Caco-2 (cell line): ENCODE measurements at regions not wholly inside any gene's neighbourhood (a gene's known extent, or its start where the extent isn't known, plus 50 kb on each side); places are given as distances from the start of the nearest gene placed in this dataset.
A peak's percentile ranks its signal among the peaks of the same experiment; 100 is the strongest.

Experiments
- BruUV-seq: library from RNA; stranded (reverse); fragments of 400-500 nt; replicated peaks from 2 replicates; lab custom pipeline; 2021; lab: Mats Ljungman, UMichigan
- CTCF ChIA-PET: fragments of 300-600 bp; sonication (Branson Sonifier 250); formaldehyde crosslinking; loops from one replicate; lab custom pipeline; 2022; ENCODE audit warnings: antibody characterized with exemption; lab: Charles Lee
- POLR2A ChIA-PET: fragments of 300-600 bp; sonication (Branson Sonifier 250); formaldehyde crosslinking; loops from one replicate; lab custom pipeline; 2022; ENCODE audit warnings: antibody characterized with exemption; lab: Charles Lee
- DNase-seq, 2 experiments: peaks; one replicate each; pipeline versions ENCODE4 v3.0.0 to v3.0.0-alpha.2; 2020 to 2022
- H3K27me3 ChIP-seq: replicated peaks from 2 replicates; pipeline ENCODE4 v1.6.0; 2011; ENCODE audit warnings: low read length; ENCODE audit not compliant: control insufficient read depth, insufficient read depth
- H3K36me3 ChIP-seq: 2 replicates; pipeline ENCODE4 v1.5.1; 2011; ENCODE audit warnings: low read length; ENCODE audit not compliant: control insufficient read depth, insufficient read depth
- H3K4me1 ChIP-seq: fragments of 250-450 bp; sonication (Bioruptor Pico); 2 replicates; pipeline ENCODE4 v1.5.1; 2020; ENCODE audit warnings: mild to moderate bottlenecking
- H3K4me3 ChIP-seq: 2 replicates; pipeline ENCODE4 v1.5.1; 2011; ENCODE audit warnings: low read depth, mild to moderate bottlenecking, control low read depth, low read length
- H3K9me3 ChIP-seq: fragments of 250-450 bp; sonication (Bioruptor Pico); 2 replicates; pipeline ENCODE4 v1.5.1; 2020; ENCODE audit warnings: mild to moderate bottlenecking, moderate library complexity
- H3K27ac Mint-ChIP-seq: one replicate; pipeline ENCODE4 v1.8.0; 2022; ENCODE audit warnings: mixed read lengths; ENCODE audit not compliant: unreplicated experiment
- H3K27me3 Mint-ChIP-seq: one replicate; pipeline ENCODE4 v1.8.0; 2022; ENCODE audit warnings: mixed read lengths; ENCODE audit not compliant: insufficient read depth, unreplicated experiment
- H3K36me3 Mint-ChIP-seq: one replicate; pipeline ENCODE4 v1.8.0; 2022; ENCODE audit warnings: mild to moderate bottlenecking, mixed read lengths; ENCODE audit not compliant: insufficient read depth, unreplicated experiment
- H3K4me1 Mint-ChIP-seq: one replicate; pipeline ENCODE4 v1.8.0; 2022; ENCODE audit warnings: low read depth, mixed read lengths; ENCODE audit not compliant: unreplicated experiment
- H3K4me3 Mint-ChIP-seq: one replicate; pipeline ENCODE4 v1.8.0; 2022; ENCODE audit warnings: mild to moderate bottlenecking, moderate library complexity, mixed read lengths; ENCODE audit not compliant: unreplicated experiment
- H3K9me3 Mint-ChIP-seq: one replicate; pipeline ENCODE4 v1.8.0; 2022; ENCODE audit warnings: mixed read lengths; ENCODE audit not compliant: unreplicated experiment
- intact Hi-C: fragments of 100-400 bp; cut with micrococcal nuclease; formaldehyde crosslinking; loops from one replicate; pipeline ENCODE4 v1.10.0; 2022; ENCODE audit not compliant: unreplicated experiment
- TF ChIP-seq, protein P1 (sequence below), 2 experiments: fragments of 200-600 bp in 1 of 2; IDR thresholded peaks; 1 replicate in 1 of 2; 2 replicates in 1 of 2; pipeline versions ENCODE4 v1.5.1 to v1.8.0; 2011 to 2022; ENCODE audit warnings: antibody characterized with exemption in 1 of 2, control low read depth in 1 of 2, inconsistent platforms in 1 of 2, low read depth in 1 of 2, low read length in 1 of 2, mild to moderate bottlenecking in 1 of 2, moderate library complexity in 1 of 2; ENCODE audit not compliant: insufficient read depth in 1 of 2, severe bottlenecking in 1 of 2, unreplicated experiment in 1 of 2

DNA sequence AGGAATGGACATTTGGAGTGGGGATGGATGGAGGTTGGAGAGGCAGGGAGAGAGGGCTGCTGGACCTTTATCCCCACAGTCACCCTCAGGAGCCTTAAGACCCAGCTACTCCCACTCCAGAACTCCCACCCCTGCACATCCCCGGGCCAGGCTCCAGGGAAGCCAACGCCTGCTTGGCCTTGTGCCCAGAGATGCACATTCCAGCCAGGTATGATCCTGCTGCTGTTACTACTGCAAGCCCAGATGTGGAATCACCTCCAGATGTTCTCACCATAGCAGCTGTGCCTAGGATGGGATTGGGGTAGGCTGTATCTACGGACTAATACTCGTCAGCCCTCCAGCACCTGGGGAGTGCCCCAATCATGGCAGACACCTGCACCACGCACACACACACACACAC is 71.7 kb downstream of the ZFP36L2 start:
- Histone ChIP-seq H3K4me1 (peaks cover 46% of the 10 kb centered on the region), H3K9me3 (no peaks in the 10 kb centered on the region), H3K27me3 (no peaks in the 10 kb centered on the region), H3K4me3 (no peak overlapping the region), H3K36me3 (no peaks in the 10 kb centered on the region)
- POLR2A ChIA-PET = no interaction called here
- TF ChIP-seq, protein P1, sequence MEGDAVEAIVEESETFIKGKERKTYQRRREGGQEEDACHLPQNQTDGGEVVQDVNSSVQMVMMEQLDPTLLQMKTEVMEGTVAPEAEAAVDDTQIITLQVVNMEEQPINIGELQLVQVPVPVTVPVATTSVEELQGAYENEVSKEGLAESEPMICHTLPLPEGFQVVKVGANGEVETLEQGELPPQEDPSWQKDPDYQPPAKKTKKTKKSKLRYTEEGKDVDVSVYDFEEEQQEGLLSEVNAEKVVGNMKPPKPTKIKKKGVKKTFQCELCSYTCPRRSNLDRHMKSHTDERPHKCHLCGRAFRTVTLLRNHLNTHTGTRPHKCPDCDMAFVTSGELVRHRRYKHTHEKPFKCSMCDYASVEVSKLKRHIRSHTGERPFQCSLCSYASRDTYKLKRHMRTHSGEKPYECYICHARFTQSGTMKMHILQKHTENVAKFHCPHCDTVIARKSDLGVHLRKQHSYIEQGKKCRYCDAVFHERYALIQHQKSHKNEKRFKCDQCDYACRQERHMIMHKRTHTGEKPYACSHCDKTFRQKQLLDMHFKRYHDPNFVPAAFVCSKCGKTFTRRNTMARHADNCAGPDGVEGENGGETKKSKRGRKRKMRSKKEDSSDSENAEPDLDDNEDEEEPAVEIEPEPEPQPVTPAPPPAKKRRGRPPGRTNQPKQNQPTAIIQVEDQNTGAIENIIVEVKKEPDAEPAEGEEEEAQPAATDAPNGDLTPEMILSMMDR (IDR thresholded peaks at IDR 0.05; ENCODE audit: insufficient read depth in 1 of 2, low read depth in 1 of 2, low read length in 1 of 2, severe bottlenecking in 1 of 2, unreplicated experiment in 1 of 2) = no peak
- CTCF ChIA-PET = no interaction called here
- peaks cover 6% of the 10 kb centered on the region for H3K36me3 Mint-ChIP-seq
- no peak overlapping the region for H3K4me3 Mint-ChIP-seq
- no peaks in the 10 kb centered on the region for H3K9me3 Mint-ChIP-seq
- H3K27me3 Mint-ChIP-seq = no peaks in the 10 kb centered on the region
- no TSS peak for BruUV-seq
- no peak overlapping the region for H3K27ac Mint-ChIP-seq
- intact Hi-C loops = no loop called here
- DNase-seq = no peak
- peaks cover 34% of the 10 kb centered on the region for H3K4me1 Mint-ChIP-seq

DNA sequence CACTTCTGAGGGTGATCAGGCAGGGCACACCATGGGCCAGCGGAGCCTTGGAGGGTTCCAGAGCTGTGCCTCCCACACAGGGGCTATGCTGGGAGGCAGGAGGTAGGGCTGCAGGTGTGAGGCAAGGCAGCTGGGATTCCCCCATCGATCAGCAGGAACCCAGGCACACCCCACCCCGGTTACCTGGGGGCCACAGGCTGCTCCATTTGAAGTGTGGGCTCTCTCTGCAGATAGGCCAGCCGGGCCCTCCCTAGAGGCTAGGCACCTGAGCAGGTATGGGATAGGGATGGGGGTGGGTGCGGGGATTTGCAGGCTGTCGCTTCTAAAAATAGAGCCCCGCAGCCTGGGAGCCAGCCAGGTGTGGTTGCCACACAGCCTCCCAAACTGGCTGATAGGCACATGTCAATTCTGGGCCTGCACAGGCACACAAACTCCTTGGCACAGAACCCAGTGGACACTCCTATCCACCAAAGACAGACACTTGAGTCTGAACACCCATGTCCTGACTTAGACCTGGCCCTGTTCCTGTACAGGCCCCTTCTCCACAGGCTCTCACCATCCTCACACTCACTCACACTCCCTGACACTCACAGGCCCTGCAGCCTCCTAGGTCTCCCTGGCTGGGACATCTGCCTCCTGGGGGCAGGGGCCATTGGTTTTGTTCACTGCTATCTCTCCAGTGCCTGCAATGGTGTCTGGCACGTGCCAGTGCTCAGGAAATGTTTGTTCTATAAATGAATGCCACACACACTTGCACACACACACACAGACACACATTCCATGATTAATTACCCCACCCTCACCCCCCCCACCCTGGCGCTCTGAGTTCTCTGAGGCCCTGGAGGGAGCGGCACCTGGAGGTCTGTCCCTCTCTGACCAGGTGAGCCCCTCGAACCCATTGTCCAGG is 73.4 kb downstream of the ZFP36L2 start:
- no peaks in the 10 kb centered on the region for H3K9me3 Mint-ChIP-seq
- H3K27me3 Mint-ChIP-seq = no peaks in the 10 kb centered on the region
- DNase-seq = no peak
- intact Hi-C loops = no loop called here
- Histone ChIP-seq H3K4me3 (no peak overlapping the region), H3K27me3 (no peaks in the 10 kb centered on the region), H3K4me1 (peaks cover 32% of the 10 kb centered on the region), H3K36me3 (no peaks in the 10 kb centered on the region), H3K9me3 (no peaks in the 10 kb centered on the region)
- TF ChIP-seq, protein P1 (IDR thresholded peaks at IDR 0.05; ENCODE audit: insufficient read depth in 1 of 2, low read depth in 1 of 2, low read length in 1 of 2, severe bottlenecking in 1 of 2, unreplicated experiment in 1 of 2) = no peak
- peaks cover under 1% of the 10 kb centered on the region for H3K36me3 Mint-ChIP-seq
- peak overlapping the region; percentile 41 for H3K27ac Mint-ChIP-seq
- peaks cover 20% of the 10 kb centered on the region for H3K4me1 Mint-ChIP-seq
- POLR2A ChIA-PET = interaction anchor here (0.8 kb wide), 1 partner anchor 41 kb away, joined by 3 read pairs; no protein-coding TSS in a partner anchor
- no peak overlapping the region for H3K4me3 Mint-ChIP-seq
- CTCF ChIA-PET = no interaction called here
- BruUV-seq = no TSS peak

DNA sequence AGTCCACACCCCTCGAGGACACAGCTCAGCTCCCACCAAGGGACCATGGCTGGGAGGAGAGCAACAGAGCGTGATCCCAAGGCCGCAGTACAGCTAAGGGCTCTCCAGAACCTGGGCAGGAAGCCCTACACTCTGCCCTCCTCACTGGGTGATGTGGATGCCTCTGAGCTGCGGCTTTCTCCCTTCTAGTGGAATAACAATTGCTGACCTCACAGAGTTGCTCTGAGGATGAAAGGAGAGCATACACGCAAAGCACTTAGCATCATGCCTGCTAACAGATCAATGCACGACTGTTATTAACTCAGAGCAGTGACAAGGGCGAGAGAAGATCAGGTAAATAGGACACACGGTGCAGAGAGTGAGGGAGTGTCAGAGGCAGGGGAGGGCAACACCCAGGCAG is 74.2 kb downstream of the ZFP36L2 start:
- Mint-ChIP-seq H3K9me3 (no peaks in the 10 kb centered on the region), H3K4me3 (no peak overlapping the region), H3K27ac (peak overlapping the region; percentile 5), H3K27me3 (no peaks in the 10 kb centered on the region), H3K36me3 (no peaks in the 10 kb centered on the region), H3K4me1 (peaks cover 15% of the 10 kb centered on the region)
- no peak for DNase-seq
- Histone ChIP-seq H3K27me3 (no peaks in the 10 kb centered on the region), H3K36me3 (no peaks in the 10 kb centered on the region), H3K4me1 (peaks cover 23% of the 10 kb centered on the region), H3K9me3 (no peaks in the 10 kb centered on the region), H3K4me3 (no peak overlapping the region)
- no TSS peak for BruUV-seq
- intact Hi-C loops = no loop called here
- POLR2A ChIA-PET = interaction anchor here (0.6 to 0.8 kb wide), 2 partner anchors 42 to 100 kb away, joined by 3 read pairs; no protein-coding TSS in a partner anchor
- CTCF ChIA-PET = no interaction called here
- TF ChIP-seq, protein P1 (IDR thresholded peaks at IDR 0.05; ENCODE audit: insufficient read depth in 1 of 2, low read depth in 1 of 2, low read length in 1 of 2, severe bottlenecking in 1 of 2, unreplicated experiment in 1 of 2) = no peak
